Keratinocyte (primary cell): ENCODE measurements at regions not wholly inside any gene's neighbourhood (a gene's known extent, or its start where the extent isn't known, plus 50 kb on each side); places are given as distances from the start of the nearest gene placed in this dataset.
"Not testable (repeated sequence)": the region's sequence is repeated elsewhere in the genome, so short reads cannot be mapped to it uniquely, and the experiment has no call there.

Experiments used
- CTCF ChIP-seq, 3 experiments: IDR thresholded peaks in 1 of 3; conservative IDR thresholded peaks in 1 of 3; optimal IDR thresholded peaks in 1 of 3; 2 replicates in 2 of 3; 3 replicates in 1 of 3; pipeline versions ENCODE3 to v1.5.1; 2011; ENCODE audit warnings: low read length in 3 of 3, mild to moderate bottlenecking in 3 of 3, moderate library complexity in 2 of 3, control low read depth in 1 of 3, inconsistent platforms in 1 of 3; ENCODE audit not compliant: insufficient read depth in 2 of 3; ENCODE audit errors: extremely low read depth in 1 of 3
- EZH2 ChIP-seq: IDR thresholded peaks from one replicate; pipeline ENCODE4 v1.6.1; 2012; ENCODE audit warnings: inconsistent platforms, mild to moderate bottlenecking, low read length, moderate library complexity

DNA sequence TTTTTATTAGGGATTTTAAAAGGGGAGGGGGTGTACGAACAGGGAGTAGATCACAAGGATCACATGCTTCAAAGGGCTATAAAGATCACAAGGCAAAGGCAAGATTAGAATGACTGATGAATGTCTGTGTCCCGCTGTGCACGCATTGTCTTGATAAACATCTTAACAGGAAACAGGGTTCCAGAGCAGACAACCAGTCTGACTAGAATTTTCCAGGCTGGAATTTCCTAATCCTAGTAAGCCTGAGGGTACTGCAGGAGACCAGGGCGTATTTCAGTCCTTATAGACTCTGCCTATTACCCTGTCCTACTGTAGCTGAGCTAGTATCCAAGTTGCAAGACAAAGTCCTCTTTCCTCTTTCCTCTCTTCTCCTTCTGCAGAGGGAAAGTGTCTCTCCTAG lies 179.0 kb upstream of the MAGEB2 start:
- not testable (repeated sequence) for TF ChIP-seq CTCF (optimal IDR thresholded peaks at IDR 0.05 in 1 of 3, IDR thresholded peaks at IDR 0.05 in 1 of 3, conservative IDR thresholded peaks at IDR 0.05 in 1 of 3; ENCODE audit: extremely low read depth in 1 of 3, insufficient read depth in 2 of 3, low read length in 3 of 3); EZH2
